Peyer's patch (tissue), 4 donors: ENCODE measurements at regions not wholly inside any gene's neighbourhood (a gene's known extent, or its start where the extent isn't known, plus 50 kb on each side); places are given as distances from the start of the nearest gene placed in this dataset.

Experiments used
- DNase-seq, 3 donors: peaks; one replicate each; pipeline ENCODE4 v3.0.0-alpha.2; 2017 to 2019
- H3K27ac ChIP-seq, 4 donors: fragments of 200-600 bp; sonication (generic); one replicate each; pipeline ENCODE4 v1.5.1; 2016 to 2019
- H3K27me3 ChIP-seq, 2 donors: fragments of 200-600 bp; sonication (generic); one replicate each; pipeline ENCODE4 v1.5.1; 2019
- H3K36me3 ChIP-seq, 3 donors: fragments of 200-600 bp; sonication (generic); one replicate each; pipeline ENCODE4 v1.5.1; 2016 to 2019
- H3K4me1 ChIP-seq, 4 donors: fragments of 200-600 bp; sonication (generic); one replicate each; pipeline ENCODE4 v1.5.1; 2016 to 2019
- H3K4me3 ChIP-seq, 4 donors: fragments of 200-600 bp; sonication (generic); 1 replicate in 3 of 4; 2 replicates in 1 of 4; pipeline ENCODE4 v1.5.1; 2016 to 2019; ENCODE audit warnings: mild to moderate bottlenecking in 1 of 4
- H3K9me3 ChIP-seq, 4 donors: fragments of 200-600 bp; sonication (generic); one replicate each; pipeline ENCODE4 v1.5.1; 2016 to 2019; ENCODE audit warnings: mild to moderate bottlenecking in 1 of 4
- POLR2A ChIP-seq, 2 donors: fragments of 450-650 bp; IDR thresholded peaks; one replicate each; pipeline ENCODE4 v1.5.1; 2017; ENCODE audit warnings: antibody characterized with exemption in 2 of 2, mild to moderate bottlenecking in 2 of 2, moderate library complexity in 2 of 2
- TF ChIP-seq, protein P1 (sequence below), 6 experiments: fragments of 450-650 bp in 4 of 6; fragments of 200-600 bp in 2 of 6; sonication (generic) in 1 of 6; IDR thresholded peaks; one replicate each; pipeline ENCODE4 v1.5.1; 2017 to 2019; ENCODE audit warnings: antibody characterized with exemption in 6 of 6, mild to moderate bottlenecking in 3 of 6, moderate library complexity in 1 of 6

GRCh38 chr5:104763216-104763615 lies 1200.6 kb upstream of the NUDT12 start:
- H3K27me3 ChIP-seq: no peaks in the 10 kb centered on the region
- H3K4me3 ChIP-seq: no peak overlapping the region
- TF ChIP-seq POLR2A (IDR thresholded peaks at IDR 0.05): no peak
- TF ChIP-seq, protein P1, sequence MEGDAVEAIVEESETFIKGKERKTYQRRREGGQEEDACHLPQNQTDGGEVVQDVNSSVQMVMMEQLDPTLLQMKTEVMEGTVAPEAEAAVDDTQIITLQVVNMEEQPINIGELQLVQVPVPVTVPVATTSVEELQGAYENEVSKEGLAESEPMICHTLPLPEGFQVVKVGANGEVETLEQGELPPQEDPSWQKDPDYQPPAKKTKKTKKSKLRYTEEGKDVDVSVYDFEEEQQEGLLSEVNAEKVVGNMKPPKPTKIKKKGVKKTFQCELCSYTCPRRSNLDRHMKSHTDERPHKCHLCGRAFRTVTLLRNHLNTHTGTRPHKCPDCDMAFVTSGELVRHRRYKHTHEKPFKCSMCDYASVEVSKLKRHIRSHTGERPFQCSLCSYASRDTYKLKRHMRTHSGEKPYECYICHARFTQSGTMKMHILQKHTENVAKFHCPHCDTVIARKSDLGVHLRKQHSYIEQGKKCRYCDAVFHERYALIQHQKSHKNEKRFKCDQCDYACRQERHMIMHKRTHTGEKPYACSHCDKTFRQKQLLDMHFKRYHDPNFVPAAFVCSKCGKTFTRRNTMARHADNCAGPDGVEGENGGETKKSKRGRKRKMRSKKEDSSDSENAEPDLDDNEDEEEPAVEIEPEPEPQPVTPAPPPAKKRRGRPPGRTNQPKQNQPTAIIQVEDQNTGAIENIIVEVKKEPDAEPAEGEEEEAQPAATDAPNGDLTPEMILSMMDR (IDR thresholded peaks at IDR 0.05): no peak
- no peaks in the 10 kb centered on the region for H3K4me1 ChIP-seq
- no peaks in the 10 kb centered on the region for H3K9me3 ChIP-seq
- no peak for DNase-seq
- no peak overlapping the region for H3K27ac ChIP-seq
- H3K36me3 ChIP-seq: no peaks in the 10 kb centered on the region

- Histone ChIP-seq H3K27ac (no peak overlapping the region), H3K4me1 (no peaks in the 10 kb centered on the region), H3K36me3 (no peaks in the 10 kb centered on the region), H3K27me3 (no peaks in the 10 kb centered on the region), H3K9me3 (no peaks in the 10 kb centered on the region), H3K4me3 (no peak overlapping the region)
- no peak for DNase-seq
- no peak for TF ChIP-seq POLR2A (IDR thresholded peaks at IDR 0.05)
- TF ChIP-seq, protein P1 (IDR thresholded peaks at IDR 0.05): no peak
These were observed 1195.3 kb upstream of the NUDT12 start for GRCh38 chr5:104757915-104758314.

DNA sequence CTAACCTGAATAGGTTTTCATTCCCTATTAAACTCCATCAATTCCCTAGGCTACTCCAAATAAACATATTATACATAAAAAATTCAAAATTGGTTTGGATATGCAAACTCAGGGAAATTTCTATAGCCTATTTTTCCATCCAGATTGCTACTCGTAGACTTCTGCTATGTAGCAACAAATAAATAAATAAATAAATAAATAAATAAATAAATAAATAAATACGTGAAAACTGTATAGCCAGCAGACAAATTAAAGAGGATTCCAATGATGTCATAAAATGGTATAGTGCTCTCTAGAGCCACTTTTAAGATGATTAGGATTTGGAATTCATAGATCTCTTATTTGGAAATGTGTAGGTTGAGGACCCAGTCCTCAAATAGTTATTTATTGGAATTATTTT lies 1193.2 kb upstream of the NUDT12 start:
- TF ChIP-seq POLR2A (IDR thresholded peaks at IDR 0.05): no peak
- TF ChIP-seq, protein P1 (IDR thresholded peaks at IDR 0.05): no peak
- Histone ChIP-seq H3K36me3 (no peaks in the 10 kb centered on the region), H3K9me3 (no peaks in the 10 kb centered on the region), H3K27me3 (no peaks in the 10 kb centered on the region), H3K4me3 (no peak overlapping the region), H3K27ac (no peak overlapping the region), H3K4me1 (no peaks in the 10 kb centered on the region)
- no peak for DNase-seq

DNA sequence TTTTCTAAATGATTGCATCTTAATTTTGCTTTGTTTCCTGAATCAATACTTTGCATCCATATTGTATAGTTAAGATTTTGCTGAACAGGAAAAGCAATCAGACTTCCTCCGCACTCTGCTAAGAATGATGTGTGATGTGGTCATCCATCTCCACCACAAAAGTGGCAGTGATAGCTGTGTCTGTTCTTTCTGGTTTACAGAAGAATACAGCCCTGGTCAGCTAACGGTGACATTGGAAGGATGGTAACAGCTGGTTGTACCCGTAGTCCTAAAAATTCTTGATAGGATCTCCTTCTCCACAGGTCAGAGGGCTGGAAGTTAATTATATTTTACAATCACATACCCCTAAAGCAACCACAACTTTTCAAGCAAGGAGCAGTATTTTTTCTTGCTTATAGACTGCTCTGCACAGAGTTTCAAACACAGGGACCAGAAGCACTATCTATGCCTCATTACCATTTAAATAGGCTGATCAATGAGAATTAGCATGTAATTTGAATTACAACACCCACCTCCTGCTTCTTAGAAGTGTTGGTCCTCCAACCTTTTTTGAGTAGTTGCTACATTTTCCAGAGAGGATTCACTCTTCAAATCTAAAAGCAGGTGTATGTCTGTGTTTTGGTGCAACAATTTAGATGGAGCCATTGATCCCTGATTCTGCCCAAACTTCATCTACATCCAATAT lies 1191.9 kb upstream of the NUDT12 start:
- Histone ChIP-seq H3K27me3 (no peaks in the 10 kb centered on the region), H3K36me3 (no peaks in the 10 kb centered on the region), H3K27ac (no peak overlapping the region), H3K4me3 (no peak overlapping the region), H3K4me1 (no peaks in the 10 kb centered on the region), H3K9me3 (no peaks in the 10 kb centered on the region)
- no peak for TF ChIP-seq POLR2A (IDR thresholded peaks at IDR 0.05)
- TF ChIP-seq, protein P1 (IDR thresholded peaks at IDR 0.05): no peak
- no peak for DNase-seq

- Histone ChIP-seq H3K36me3 (no peaks in the 10 kb centered on the region), H3K9me3 (no peaks in the 10 kb centered on the region), H3K4me3 (no peak overlapping the region), H3K27ac (no peak overlapping the region), H3K4me1 (no peaks in the 10 kb centered on the region), H3K27me3 (no peaks in the 10 kb centered on the region)
- TF ChIP-seq POLR2A (IDR thresholded peaks at IDR 0.05): no peak
- TF ChIP-seq, protein P1 (IDR thresholded peaks at IDR 0.05): no peak
- no peak for DNase-seq
These were observed 1189.4 kb upstream of the NUDT12 start for GRCh38 chr5:104751969-104752368.

DNA sequence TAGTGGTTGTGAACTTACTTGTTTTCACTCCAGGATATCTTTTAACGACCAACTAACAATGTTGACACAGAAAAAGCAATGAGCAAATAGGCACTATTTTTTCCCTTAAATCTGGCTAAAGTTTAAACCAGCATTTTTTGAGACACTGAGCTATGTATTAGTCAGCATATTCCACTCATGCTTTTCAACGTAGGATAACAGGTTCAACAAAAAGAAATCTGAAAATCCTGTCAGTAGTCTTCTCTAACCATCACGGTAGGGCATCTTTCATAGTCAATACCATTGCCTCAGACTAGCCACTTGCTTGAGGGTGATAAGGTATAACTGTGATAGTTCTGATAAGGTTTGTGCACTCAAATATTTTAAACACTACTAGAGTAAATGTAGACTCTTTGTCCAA lies 1177.3 kb upstream of the NUDT12 start:
- no peak overlapping the region for H3K27ac ChIP-seq
- TF ChIP-seq, protein P1 (IDR thresholded peaks at IDR 0.05): no peak
- no peak for TF ChIP-seq POLR2A (IDR thresholded peaks at IDR 0.05)
- H3K4me1 ChIP-seq: no peaks in the 10 kb centered on the region
- no peaks in the 10 kb centered on the region for H3K9me3 ChIP-seq
- no peaks in the 10 kb centered on the region for H3K27me3 ChIP-seq
- H3K4me3 ChIP-seq: no peak overlapping the region
- H3K36me3 ChIP-seq: no peaks in the 10 kb centered on the region
- no peak for DNase-seq
